ENCODE measurements at regions not wholly inside any gene's neighbourhood (a gene's known extent, or its start where the extent isn't known, plus 50 kb on each side); places are given as distances from the start of the nearest gene placed in this dataset.

DNA sequence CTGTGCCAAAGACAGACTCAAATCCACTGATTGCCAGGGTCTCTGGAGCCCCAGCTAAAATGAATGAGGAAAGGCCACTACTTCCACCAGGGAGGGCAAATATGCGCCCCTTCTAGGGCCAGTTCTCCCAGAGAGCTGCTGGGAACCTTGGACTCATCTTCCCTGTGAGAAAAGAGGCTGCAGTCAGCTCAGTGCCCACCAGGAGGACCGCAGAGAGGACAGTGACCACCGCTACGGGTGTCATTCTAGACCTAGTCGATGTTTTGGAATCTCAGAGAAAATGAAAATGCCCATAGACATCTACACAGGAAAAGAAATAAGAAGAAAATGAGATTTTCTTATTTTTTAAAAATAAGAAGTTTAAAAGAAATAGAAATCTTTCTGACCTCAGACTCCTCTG lies 235.1 kb downstream of the UQCRFS1 start:
- TF ChIP-seq, protein P1, sequence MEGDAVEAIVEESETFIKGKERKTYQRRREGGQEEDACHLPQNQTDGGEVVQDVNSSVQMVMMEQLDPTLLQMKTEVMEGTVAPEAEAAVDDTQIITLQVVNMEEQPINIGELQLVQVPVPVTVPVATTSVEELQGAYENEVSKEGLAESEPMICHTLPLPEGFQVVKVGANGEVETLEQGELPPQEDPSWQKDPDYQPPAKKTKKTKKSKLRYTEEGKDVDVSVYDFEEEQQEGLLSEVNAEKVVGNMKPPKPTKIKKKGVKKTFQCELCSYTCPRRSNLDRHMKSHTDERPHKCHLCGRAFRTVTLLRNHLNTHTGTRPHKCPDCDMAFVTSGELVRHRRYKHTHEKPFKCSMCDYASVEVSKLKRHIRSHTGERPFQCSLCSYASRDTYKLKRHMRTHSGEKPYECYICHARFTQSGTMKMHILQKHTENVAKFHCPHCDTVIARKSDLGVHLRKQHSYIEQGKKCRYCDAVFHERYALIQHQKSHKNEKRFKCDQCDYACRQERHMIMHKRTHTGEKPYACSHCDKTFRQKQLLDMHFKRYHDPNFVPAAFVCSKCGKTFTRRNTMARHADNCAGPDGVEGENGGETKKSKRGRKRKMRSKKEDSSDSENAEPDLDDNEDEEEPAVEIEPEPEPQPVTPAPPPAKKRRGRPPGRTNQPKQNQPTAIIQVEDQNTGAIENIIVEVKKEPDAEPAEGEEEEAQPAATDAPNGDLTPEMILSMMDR (conservative IDR thresholded peaks at IDR 0.05 in 1 of 2, IDR thresholded peaks at IDR 0.05 in 1 of 2; ENCODE audit: extremely low read depth in 1 of 2, insufficient read depth in 1 of 2, low read depth in 1 of 2, low read length in 2 of 2): no peak
- no peak for TF ChIP-seq EZH2 (IDR thresholded peaks at IDR 0.05; ENCODE audit: borderline replicate concordance, low read length)

Data from mammary epithelial cell (primary cell).